ENCODE measurements at regions not wholly inside any gene's neighbourhood (a gene's known extent, or its start where the extent isn't known, plus 50 kb on each side); places are given as distances from the start of the nearest gene placed in this dataset.
"Not testable (repeated sequence)": the region's sequence is repeated elsewhere in the genome, so short reads cannot be mapped to it uniquely, and the experiment has no call there.

DNA sequence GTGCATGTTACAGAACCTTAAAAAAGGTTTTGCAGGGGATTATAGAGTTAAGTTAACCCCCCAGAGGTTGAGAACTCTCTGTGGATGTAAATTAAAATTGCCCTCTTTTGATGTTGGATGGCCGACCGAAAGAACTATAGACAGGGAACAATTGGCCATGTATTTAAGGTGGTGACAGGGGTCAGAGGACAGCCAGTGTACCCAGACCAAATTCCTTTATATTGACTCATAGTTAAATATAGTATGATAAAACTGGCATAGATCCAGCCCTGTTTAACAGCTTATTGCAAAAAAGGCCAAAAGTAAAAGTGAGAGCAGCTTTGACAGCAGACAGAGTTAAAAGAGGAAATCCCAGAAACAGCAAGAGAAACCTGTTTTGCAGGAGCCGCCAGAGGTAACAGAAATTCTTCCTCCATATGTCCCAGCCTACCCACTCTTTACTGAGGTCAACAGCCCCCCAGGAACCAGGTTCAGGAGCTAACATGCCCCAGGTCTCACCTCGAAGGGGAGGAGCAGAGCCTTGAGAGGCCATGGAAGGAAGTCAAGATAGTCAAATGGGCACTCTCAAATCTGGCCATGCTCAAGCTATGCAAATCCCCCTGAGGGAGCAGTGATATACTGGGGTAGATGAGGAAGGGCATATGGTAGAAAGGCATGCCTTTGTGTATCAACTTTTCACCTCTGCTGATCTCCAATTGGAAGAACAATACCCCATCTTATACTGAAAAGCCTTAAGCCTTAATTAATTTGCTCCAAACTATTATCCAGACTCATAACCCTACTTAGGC, 156.4 kb upstream of the COX7C start:
- no peak for DNase-seq (ENCODE audit: low read depth)
- TF ChIP-seq, protein P1, sequence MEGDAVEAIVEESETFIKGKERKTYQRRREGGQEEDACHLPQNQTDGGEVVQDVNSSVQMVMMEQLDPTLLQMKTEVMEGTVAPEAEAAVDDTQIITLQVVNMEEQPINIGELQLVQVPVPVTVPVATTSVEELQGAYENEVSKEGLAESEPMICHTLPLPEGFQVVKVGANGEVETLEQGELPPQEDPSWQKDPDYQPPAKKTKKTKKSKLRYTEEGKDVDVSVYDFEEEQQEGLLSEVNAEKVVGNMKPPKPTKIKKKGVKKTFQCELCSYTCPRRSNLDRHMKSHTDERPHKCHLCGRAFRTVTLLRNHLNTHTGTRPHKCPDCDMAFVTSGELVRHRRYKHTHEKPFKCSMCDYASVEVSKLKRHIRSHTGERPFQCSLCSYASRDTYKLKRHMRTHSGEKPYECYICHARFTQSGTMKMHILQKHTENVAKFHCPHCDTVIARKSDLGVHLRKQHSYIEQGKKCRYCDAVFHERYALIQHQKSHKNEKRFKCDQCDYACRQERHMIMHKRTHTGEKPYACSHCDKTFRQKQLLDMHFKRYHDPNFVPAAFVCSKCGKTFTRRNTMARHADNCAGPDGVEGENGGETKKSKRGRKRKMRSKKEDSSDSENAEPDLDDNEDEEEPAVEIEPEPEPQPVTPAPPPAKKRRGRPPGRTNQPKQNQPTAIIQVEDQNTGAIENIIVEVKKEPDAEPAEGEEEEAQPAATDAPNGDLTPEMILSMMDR (conservative IDR thresholded peaks at IDR 0.05; ENCODE audit: low read length) = no peak
- H3K4me3 ChIP-seq (ENCODE audit: low read length) = no peak overlapping the region

DNA sequence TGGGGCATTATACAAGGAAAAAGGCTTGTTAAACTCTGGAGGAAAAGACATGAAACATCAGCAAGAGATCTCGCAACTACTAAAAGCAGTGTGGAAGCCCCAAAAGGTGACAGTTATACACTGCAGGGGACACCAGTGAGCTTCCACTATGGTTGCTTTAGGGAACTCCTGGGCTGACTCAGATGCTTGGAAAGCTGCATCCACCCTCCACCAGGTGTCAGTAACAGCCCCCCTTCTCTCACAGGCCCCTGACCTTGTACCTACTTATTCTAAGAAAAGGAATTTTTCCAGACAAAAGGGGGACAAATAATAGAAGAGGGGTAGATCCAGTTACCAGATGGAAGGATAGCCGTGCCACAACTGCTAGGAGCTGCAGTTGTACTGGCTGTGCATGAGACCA, 154.4 kb upstream of the COX7C start:
- TF ChIP-seq, protein P1 (conservative IDR thresholded peaks at IDR 0.05; ENCODE audit: low read length) = no peak
- DNase-seq (ENCODE audit: low read depth) = no peak
- H3K4me3 ChIP-seq (ENCODE audit: low read length) = no peak overlapping the region

DNA sequence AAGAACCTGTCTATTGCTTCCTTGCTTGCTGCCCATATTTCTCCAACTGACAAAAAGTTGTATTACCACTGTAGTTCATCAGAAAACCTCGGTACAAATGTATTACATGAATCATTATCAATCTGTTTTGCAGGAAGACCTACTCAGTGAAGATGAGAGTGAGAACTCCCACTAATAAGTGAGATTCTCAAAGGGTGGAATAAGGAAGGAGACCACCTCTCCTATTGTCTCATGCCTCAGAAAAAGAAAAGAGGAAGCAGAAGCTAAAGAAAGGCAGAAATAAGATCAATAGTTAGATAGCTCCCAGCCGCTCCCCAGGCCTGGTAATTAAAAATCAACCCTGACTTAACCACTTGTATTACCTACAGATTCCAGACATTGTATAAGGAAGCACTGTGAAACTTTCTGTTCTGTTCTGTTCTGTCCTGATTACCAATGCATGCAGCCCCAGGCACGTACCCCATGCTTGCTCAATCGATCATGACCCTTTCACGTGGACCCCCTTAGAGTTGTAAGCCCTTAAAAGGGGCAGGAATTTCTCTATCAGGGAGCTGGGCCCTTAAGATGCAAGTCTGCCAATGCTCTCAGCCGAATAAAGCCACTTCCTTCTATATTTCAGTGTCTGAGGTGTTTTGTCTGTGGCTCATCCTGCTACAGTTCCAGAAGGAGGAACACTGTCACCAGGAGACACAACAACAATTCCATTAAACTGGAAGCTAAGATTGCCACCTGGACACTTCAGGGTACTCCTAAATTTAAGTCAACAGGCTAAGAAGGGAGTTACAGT, 152.5 kb upstream of the COX7C start:
- no peak overlapping the region for H3K4me3 ChIP-seq (ENCODE audit: low read length)
- TF ChIP-seq, protein P1 (conservative IDR thresholded peaks at IDR 0.05; ENCODE audit: low read length) = no peak
- DNase-seq (ENCODE audit: low read depth) = no peak

DNA sequence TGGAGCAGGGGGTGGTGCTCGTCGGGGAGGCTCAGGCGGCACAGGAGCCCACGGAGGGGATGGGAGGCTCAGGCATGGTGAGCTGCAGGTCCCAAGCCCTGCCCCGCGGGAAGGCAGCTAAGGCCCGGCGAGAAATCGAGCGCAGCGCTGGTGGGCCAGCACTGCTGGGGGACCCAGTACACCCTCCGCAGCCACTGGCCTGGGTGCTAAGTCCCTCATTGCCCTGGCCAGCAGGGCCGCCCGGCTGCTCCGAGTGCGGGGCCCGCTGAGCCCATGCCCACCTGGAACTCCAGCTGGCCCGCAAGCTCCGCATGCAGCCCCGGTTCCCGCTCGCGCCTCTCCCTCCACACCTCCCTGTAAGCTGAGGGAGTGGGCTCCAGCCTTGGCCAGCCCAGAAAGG, 151.0 kb upstream of the COX7C start:
- H3K4me3 ChIP-seq (ENCODE audit: low read length); DNase-seq (ENCODE audit: low read depth): not testable (repeated sequence)

DNA sequence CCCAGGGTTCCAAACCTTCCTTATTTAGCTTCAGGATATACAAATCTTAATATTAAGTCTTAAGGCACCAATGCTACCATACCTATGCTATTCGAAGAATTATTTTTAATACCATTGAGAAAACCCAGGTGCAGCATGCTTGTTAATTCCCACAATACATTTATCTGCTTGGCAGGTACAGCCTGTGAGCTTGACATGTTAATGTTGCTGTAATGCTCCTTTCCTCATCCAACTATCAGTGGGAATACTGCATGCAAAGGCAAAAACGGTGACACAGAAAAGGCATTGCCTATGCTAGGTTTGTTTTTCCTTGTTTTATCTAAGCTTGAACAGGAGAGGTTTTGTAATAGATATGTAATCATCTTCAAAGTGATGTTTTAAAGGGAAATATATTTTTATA, 135.7 kb upstream of the COX7C start:
- DNase-seq (ENCODE audit: low read depth) = no peak
- TF ChIP-seq, protein P1 (conservative IDR thresholded peaks at IDR 0.05; ENCODE audit: low read length) = no peak

DNA sequence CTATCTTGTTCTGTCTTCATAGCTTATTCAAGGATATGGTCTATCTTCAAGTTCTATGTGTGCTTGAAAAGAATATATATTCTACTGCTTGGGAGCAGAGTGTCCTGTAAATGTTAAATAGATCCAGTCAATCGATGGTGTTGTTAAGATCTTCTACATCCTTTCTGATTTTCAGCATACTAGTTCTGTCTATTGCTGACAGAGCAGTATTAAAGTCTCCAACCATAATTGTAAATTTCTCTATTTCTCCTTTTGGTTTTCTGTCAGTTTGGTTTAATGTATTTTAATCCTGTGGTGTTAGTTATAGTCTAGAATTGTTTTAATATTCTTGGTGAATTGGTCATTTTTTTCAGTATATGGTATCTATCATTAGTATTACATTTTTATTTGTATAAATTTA, 124.0 kb upstream of the COX7C start:
- H3K4me3 ChIP-seq (ENCODE audit: low read length) = no peak overlapping the region
- TF ChIP-seq, protein P1 (conservative IDR thresholded peaks at IDR 0.05; ENCODE audit: low read length) = no peak
- no peak for DNase-seq (ENCODE audit: low read depth)

More for the DNA sequence above, 135.7 kb upstream of the COX7C start:
- H3K4me3 ChIP-seq (ENCODE audit: low read length) = no peak overlapping the region

DNA sequence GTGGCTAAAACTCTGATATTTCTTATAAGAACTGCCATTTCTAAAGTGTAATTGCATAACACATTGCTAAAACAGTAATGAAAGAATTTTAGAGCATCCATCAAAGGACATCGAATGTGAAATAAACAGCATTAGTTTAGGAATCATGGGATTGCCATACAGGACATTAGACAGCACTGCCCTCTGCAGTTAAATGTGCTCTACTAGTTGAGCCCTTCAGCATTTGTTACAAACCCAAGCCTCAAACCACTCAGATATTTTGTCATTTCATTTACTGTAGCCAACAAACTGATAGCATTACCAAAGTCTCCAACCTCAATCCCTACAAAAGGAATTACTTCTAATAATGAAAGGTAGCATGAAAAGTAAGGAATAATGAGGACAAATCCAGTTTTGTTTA, 116.8 kb upstream of the COX7C start:
- H3K4me3 ChIP-seq (ENCODE audit: low read length) = no peak overlapping the region
- DNase-seq (ENCODE audit: low read depth) = no peak
- TF ChIP-seq, protein P1 (conservative IDR thresholded peaks at IDR 0.05; ENCODE audit: low read length) = no peak

Data from AG10803 (cell line).